Caco-2 (cell line): ENCODE measurements at regions not wholly inside any gene's neighbourhood (a gene's known extent, or its start where the extent isn't known, plus 50 kb on each side); places are given as distances from the start of the nearest gene placed in this dataset.

Experiments
- BruUV-seq: library from RNA; stranded (reverse); fragments of 400-500 nt; replicated peaks from 2 replicates; lab custom pipeline; 2021; lab: Mats Ljungman, UMichigan
- CTCF ChIA-PET: fragments of 300-600 bp; sonication (Branson Sonifier 250); formaldehyde crosslinking; loops from one replicate; lab custom pipeline; 2022; ENCODE audit warnings: antibody characterized with exemption; lab: Charles Lee
- POLR2A ChIA-PET: fragments of 300-600 bp; sonication (Branson Sonifier 250); formaldehyde crosslinking; loops from one replicate; lab custom pipeline; 2022; ENCODE audit warnings: antibody characterized with exemption; lab: Charles Lee
- DNase-seq, 2 experiments: peaks; one replicate each; pipeline versions ENCODE4 v3.0.0 to v3.0.0-alpha.2; 2020 to 2022
- H3K27me3 ChIP-seq: replicated peaks from 2 replicates; pipeline ENCODE4 v1.6.0; 2011; ENCODE audit warnings: low read length; ENCODE audit not compliant: control insufficient read depth, insufficient read depth
- H3K36me3 ChIP-seq: 2 replicates; pipeline ENCODE4 v1.5.1; 2011; ENCODE audit warnings: low read length; ENCODE audit not compliant: control insufficient read depth, insufficient read depth
- H3K4me1 ChIP-seq: fragments of 250-450 bp; sonication (Bioruptor Pico); 2 replicates; pipeline ENCODE4 v1.5.1; 2020; ENCODE audit warnings: mild to moderate bottlenecking
- H3K4me3 ChIP-seq: 2 replicates; pipeline ENCODE4 v1.5.1; 2011; ENCODE audit warnings: low read depth, mild to moderate bottlenecking, control low read depth, low read length
- H3K9me3 ChIP-seq: fragments of 250-450 bp; sonication (Bioruptor Pico); 2 replicates; pipeline ENCODE4 v1.5.1; 2020; ENCODE audit warnings: mild to moderate bottlenecking, moderate library complexity
- H3K27ac Mint-ChIP-seq: one replicate; pipeline ENCODE4 v1.8.0; 2022; ENCODE audit warnings: mixed read lengths; ENCODE audit not compliant: unreplicated experiment
- H3K27me3 Mint-ChIP-seq: one replicate; pipeline ENCODE4 v1.8.0; 2022; ENCODE audit warnings: mixed read lengths; ENCODE audit not compliant: insufficient read depth, unreplicated experiment
- H3K36me3 Mint-ChIP-seq: one replicate; pipeline ENCODE4 v1.8.0; 2022; ENCODE audit warnings: mild to moderate bottlenecking, mixed read lengths; ENCODE audit not compliant: insufficient read depth, unreplicated experiment
- H3K4me1 Mint-ChIP-seq: one replicate; pipeline ENCODE4 v1.8.0; 2022; ENCODE audit warnings: low read depth, mixed read lengths; ENCODE audit not compliant: unreplicated experiment
- H3K4me3 Mint-ChIP-seq: one replicate; pipeline ENCODE4 v1.8.0; 2022; ENCODE audit warnings: mild to moderate bottlenecking, moderate library complexity, mixed read lengths; ENCODE audit not compliant: unreplicated experiment
- H3K9me3 Mint-ChIP-seq: one replicate; pipeline ENCODE4 v1.8.0; 2022; ENCODE audit warnings: mixed read lengths; ENCODE audit not compliant: unreplicated experiment
- CTCF ChIP-seq, 2 experiments: fragments of 200-600 bp in 1 of 2; IDR thresholded peaks; 1 replicate in 1 of 2; 2 replicates in 1 of 2; pipeline versions ENCODE4 v1.5.1 to v1.8.0; 2011 to 2022; ENCODE audit warnings: antibody characterized with exemption in 1 of 2, control low read depth in 1 of 2, inconsistent platforms in 1 of 2, low read depth in 1 of 2, low read length in 1 of 2, mild to moderate bottlenecking in 1 of 2, moderate library complexity in 1 of 2; ENCODE audit not compliant: insufficient read depth in 1 of 2, severe bottlenecking in 1 of 2, unreplicated experiment in 1 of 2
- intact Hi-C: fragments of 100-400 bp; cut with micrococcal nuclease; formaldehyde crosslinking; loops from one replicate; pipeline ENCODE4 v1.10.0; 2022; ENCODE audit not compliant: unreplicated experiment

- no peak for TF ChIP-seq CTCF (IDR thresholded peaks at IDR 0.05; ENCODE audit: insufficient read depth in 1 of 2, low read depth in 1 of 2, low read length in 1 of 2, severe bottlenecking in 1 of 2, unreplicated experiment in 1 of 2)
- Histone ChIP-seq H3K4me1 (no peaks in the 10 kb centered on the region), H3K36me3 (no peaks in the 10 kb centered on the region), H3K27me3 (no peaks in the 10 kb centered on the region), H3K4me3 (no peak overlapping the region), H3K9me3 (no peaks in the 10 kb centered on the region)
- intact Hi-C loops = no loop called here
- Mint-ChIP-seq H3K9me3 (no peaks in the 10 kb centered on the region), H3K27me3 (no peaks in the 10 kb centered on the region), H3K36me3 (no peaks in the 10 kb centered on the region), H3K4me3 (no peak overlapping the region), H3K4me1 (no peaks in the 10 kb centered on the region), H3K27ac (no peak overlapping the region)
- no peak for DNase-seq
- ChIA-PET POLR2A (no interaction called here), CTCF (no interaction called here)
- no TSS peak for BruUV-seq
These were observed 401.2 kb downstream of the IRS2 start for GRCh38 chr13:109385242-109385560.

GRCh38 chr13:109384491-109385241 lies 401.7 kb downstream of the IRS2 start:
- H3K9me3 Mint-ChIP-seq = no peaks in the 10 kb centered on the region
- ChIA-PET CTCF (no interaction called here), POLR2A (no interaction called here)
- no peaks in the 10 kb centered on the region for H3K36me3 ChIP-seq
- intact Hi-C loops = no loop called here
- no peaks in the 10 kb centered on the region for H3K27me3 ChIP-seq
- H3K4me3 ChIP-seq = no peak overlapping the region
- no peak for DNase-seq
- H3K4me1 ChIP-seq = no peaks in the 10 kb centered on the region
- no peak overlapping the region for H3K4me3 Mint-ChIP-seq
- no peaks in the 10 kb centered on the region for H3K36me3 Mint-ChIP-seq
- no TSS peak for BruUV-seq
- no peak overlapping the region for H3K27ac Mint-ChIP-seq
- H3K27me3 Mint-ChIP-seq = no peaks in the 10 kb centered on the region
- H3K4me1 Mint-ChIP-seq = no peaks in the 10 kb centered on the region
- H3K9me3 ChIP-seq = no peaks in the 10 kb centered on the region
- TF ChIP-seq CTCF (IDR thresholded peaks at IDR 0.05; ENCODE audit: insufficient read depth in 1 of 2, low read depth in 1 of 2, low read length in 1 of 2, severe bottlenecking in 1 of 2, unreplicated experiment in 1 of 2) = no peak

- TF ChIP-seq CTCF (IDR thresholded peaks at IDR 0.05; ENCODE audit: insufficient read depth in 1 of 2, low read depth in 1 of 2, low read length in 1 of 2, severe bottlenecking in 1 of 2, unreplicated experiment in 1 of 2) = no peak
- Mint-ChIP-seq H3K36me3 (no peaks in the 10 kb centered on the region), H3K27ac (no peak overlapping the region), H3K4me3 (no peak overlapping the region), H3K27me3 (no peaks in the 10 kb centered on the region), H3K9me3 (no peaks in the 10 kb centered on the region), H3K4me1 (no peaks in the 10 kb centered on the region)
- H3K4me3 ChIP-seq = no peak overlapping the region
- ChIA-PET CTCF (interaction anchor here (0.6 kb wide), 1 partner anchor 407 kb away, joined by 3 read pairs; no protein-coding TSS in a partner anchor), POLR2A (no interaction called here)
- no peaks in the 10 kb centered on the region for H3K27me3 ChIP-seq
- H3K9me3 ChIP-seq = no peaks in the 10 kb centered on the region
- no TSS peak for BruUV-seq
- DNase-seq = no peak
- H3K4me1 ChIP-seq = no peaks in the 10 kb centered on the region
- no peaks in the 10 kb centered on the region for H3K36me3 ChIP-seq
- intact Hi-C loops = no loop called here
These were observed 402.7 kb downstream of the IRS2 start for GRCh38 chr13:109383683-109384082.
